Activated CD4-positive, alpha-beta T cell treated with anti-CD3 and anti-CD28 coated beads, Interleukin-2, amount 10 ng/mL, durations not matched to agents 7 days and 5 days (primary cell): ENCODE measurements at regions not wholly inside any gene's neighbourhood (a gene's known extent, or its start where the extent isn't known, plus 50 kb on each side); places are given as distances from the start of the nearest gene placed in this dataset.

Source experiments
- CTCF ChIA-PET: fragments of 350-600 bp; sonication (Branson Sonifier 250); formaldehyde crosslinking; loops from one replicate; lab custom pipeline; 2021; ENCODE audit warnings: antibody characterized with exemption; lab: Charles Lee
- POLR2A ChIA-PET: fragments of 350-600 bp; sonication (Branson Sonifier 250); formaldehyde crosslinking; loops from one replicate; lab custom pipeline; 2021; ENCODE audit warnings: antibody characterized with exemption; lab: Charles Lee
- DNase-seq: peaks from one replicate; pipeline ENCODE4 v3.0.0-alpha.2; 2020
- H3K27ac Mint-ChIP-seq: one replicate; pipeline ENCODE4 v1.8.0; 2021; ENCODE audit warnings: mild to moderate bottlenecking, moderate library complexity, mixed read lengths
- H3K27me3 Mint-ChIP-seq: one replicate; pipeline ENCODE4 v1.8.0; 2021; ENCODE audit warnings: mixed read lengths
- H3K36me3 Mint-ChIP-seq: one replicate; pipeline ENCODE4 v1.8.0; 2021; ENCODE audit warnings: low read depth, mixed read lengths
- H3K4me1 Mint-ChIP-seq: one replicate; pipeline ENCODE4 v1.8.0; 2021; ENCODE audit warnings: mixed read lengths
- H3K4me3 Mint-ChIP-seq: one replicate; pipeline ENCODE4 v1.8.0; 2021; ENCODE audit warnings: mild to moderate bottlenecking, moderate library complexity, mixed read lengths
- H3K9me3 Mint-ChIP-seq: one replicate; pipeline ENCODE4 v1.8.0; 2021; ENCODE audit warnings: mixed read lengths

DNA sequence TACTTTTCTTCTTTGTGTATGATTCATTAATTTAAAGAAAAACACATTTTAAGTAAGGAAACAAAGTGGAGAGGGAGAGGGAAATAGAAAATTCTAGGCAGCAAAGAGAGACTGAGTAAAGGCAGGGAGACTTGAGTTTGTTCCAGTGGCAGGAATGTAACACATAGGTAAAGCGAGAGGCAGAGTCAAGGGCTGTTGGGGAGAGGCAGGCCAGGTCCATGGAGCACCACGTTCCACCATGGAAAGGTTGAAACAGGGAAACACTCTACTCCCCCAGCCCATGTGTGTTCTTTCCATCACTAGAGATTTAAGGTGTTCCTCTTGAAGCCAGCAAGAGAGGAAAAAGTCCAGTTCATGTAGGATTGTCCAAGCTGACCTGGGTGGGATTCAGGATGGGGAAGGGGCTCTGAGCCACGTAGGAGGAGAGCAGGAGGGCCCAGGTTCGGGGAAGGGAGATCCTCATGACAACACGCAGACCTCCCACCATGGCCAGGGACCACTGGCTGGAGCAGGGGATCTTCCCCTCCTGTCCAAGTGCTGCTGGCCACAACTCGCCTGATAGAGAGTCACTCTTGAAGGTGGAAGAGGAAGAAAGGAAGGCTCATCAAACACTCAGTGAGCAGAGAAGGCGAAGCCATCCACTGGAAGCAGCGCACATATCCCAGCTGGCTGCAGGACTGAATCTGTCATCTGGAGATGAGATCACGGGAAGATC is 666.4 kb upstream of the MKI67 start:
- H3K36me3 Mint-ChIP-seq, result no peaks in the 10 kb centered on the region
- CTCF ChIA-PET, result no interaction called here
- DNase-seq, result no peak
- peaks cover 2% of the 10 kb centered on the region for H3K27me3 Mint-ChIP-seq
- H3K4me1 Mint-ChIP-seq, result no peaks in the 10 kb centered on the region
- H3K4me3 Mint-ChIP-seq, result no peak overlapping the region
- H3K9me3 Mint-ChIP-seq, result no peaks in the 10 kb centered on the region
- no peak overlapping the region for H3K27ac Mint-ChIP-seq
- POLR2A ChIA-PET, result no interaction called here

DNA sequence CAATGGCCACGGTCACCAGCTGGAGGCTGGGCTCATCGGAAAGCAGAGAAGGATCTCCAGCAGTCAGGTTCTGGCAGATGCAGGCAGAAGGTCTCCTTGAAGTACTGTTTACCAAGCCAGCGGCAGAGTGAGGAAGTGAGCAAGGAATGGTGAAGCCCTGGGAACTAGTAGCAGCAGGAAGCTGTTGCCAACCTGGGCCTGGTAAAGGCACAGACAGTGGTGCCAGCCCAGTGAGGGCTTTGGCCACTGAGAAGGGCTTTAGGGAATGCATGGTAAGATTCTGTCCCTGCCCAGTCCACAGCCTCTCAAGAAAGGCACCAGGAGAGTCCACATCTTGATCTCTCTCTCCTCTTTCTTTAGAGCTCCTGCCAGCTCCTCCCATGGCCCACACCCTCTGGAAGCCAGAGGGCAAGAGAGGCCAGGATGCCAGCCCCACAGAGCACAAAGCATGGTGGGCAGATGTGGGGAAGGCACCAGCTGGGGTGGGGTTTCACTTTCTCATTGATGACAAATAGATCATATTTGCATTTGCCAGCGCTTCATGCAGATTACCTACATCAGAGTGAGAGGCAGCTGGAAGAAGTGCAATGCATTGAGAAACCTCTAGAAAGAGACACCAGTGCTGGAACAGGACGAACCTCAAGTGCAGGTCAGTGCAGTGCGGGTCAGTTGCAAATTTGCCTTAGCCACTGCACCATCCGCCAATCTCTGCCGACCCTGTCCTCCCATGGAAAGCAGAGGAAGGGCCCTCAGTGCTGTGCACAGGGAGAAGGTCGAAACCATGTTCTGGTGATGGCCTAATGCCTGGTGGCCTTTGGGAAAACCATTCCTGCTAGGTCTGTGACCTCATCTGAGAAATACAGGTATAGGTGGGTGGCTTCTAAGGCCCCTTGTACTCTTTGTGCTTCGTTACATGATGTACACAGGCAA is 667.8 kb upstream of the MKI67 start:
- Mint-ChIP-seq H3K36me3 (no peaks in the 10 kb centered on the region), H3K4me1 (no peaks in the 10 kb centered on the region), H3K9me3 (no peaks in the 10 kb centered on the region), H3K4me3 (no peak overlapping the region), H3K27me3 (peaks cover 2% of the 10 kb centered on the region), H3K27ac (no peak overlapping the region)
- no peak for DNase-seq
- ChIA-PET CTCF (no interaction called here), POLR2A (no interaction called here)

DNA sequence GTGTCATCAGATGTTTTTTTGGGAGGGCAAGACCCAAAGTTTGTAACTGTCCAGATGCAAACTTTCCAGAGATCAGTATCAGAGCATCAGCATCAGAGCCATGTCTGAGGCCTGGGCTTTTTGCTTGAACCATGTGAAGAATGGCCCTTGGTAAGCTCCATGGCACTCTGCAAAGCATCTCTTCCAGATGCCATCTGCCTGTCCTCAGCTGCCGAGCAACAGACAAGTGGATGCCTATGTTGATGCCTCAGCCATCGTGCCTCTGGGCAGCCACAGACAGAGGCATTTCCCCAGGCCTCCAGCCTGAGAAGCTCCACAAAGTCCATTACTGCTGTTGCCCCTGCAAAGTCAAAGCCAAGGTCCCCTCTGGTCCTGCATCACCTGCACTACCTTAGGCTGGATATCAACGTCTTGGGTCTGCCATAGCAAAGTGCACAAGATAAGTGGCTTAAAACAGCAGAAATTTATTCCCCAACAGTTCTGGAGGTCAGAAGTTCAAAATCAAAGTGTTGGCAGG is 670.2 kb upstream of the MKI67 start:
- Mint-ChIP-seq H3K27ac (no peak overlapping the region), H3K27me3 (peaks cover 2% of the 10 kb centered on the region), H3K9me3 (no peaks in the 10 kb centered on the region), H3K36me3 (no peaks in the 10 kb centered on the region), H3K4me3 (no peak overlapping the region), H3K4me1 (no peaks in the 10 kb centered on the region)
- POLR2A ChIA-PET, result no interaction called here
- DNase-seq, result no peak
- CTCF ChIA-PET, result no interaction called here

DNA sequence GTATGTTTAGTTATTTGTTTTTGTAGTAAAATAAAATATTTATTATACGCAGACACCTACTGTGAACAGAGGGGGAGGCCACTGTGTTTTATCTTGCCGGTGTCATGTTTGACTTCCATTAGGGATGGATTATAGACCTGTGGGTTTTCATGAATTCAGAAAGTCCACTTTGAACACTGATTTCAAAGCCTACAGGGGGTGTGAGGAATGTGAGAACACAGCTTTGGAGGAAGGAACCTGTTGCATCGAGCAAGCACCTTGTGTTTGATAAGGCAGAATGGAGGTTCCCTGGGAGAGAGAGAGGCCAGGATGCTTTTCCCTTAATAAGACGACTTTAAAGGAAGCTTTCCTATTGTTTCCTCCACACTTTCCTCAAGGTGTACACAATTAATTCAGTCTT is 665.0 kb upstream of the MGMT start:
- CTCF ChIA-PET, result no interaction called here
- H3K4me3 Mint-ChIP-seq, result no peak overlapping the region
- no peaks in the 10 kb centered on the region for H3K27me3 Mint-ChIP-seq
- no peaks in the 10 kb centered on the region for H3K36me3 Mint-ChIP-seq
- POLR2A ChIA-PET, result no interaction called here
- DNase-seq, result no peak
- H3K27ac Mint-ChIP-seq, result no peak overlapping the region
- H3K4me1 Mint-ChIP-seq, result no peaks in the 10 kb centered on the region
- no peaks in the 10 kb centered on the region for H3K9me3 Mint-ChIP-seq

DNA sequence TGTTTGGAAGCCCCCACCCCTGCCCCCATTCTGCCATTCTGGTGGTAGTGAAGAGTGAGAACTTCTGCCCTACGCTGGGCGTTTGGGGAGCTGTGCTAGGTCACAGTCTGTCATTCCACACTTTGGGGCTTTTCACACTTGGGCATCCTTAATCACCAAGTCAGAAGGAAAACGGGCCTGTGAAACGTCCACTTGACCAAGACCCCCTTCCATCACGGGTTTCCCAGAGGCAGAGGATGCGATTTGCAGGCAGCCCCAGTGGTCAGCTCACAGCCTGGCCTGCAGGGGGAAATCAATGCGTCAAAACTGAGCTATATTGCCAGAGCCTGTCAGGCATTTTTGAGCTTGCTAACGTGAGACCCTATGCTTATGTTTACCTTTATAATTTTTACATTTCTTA is 663.3 kb upstream of the MGMT start:
- Mint-ChIP-seq H3K27me3 (no peaks in the 10 kb centered on the region), H3K9me3 (no peaks in the 10 kb centered on the region), H3K36me3 (no peaks in the 10 kb centered on the region), H3K4me1 (no peaks in the 10 kb centered on the region), H3K27ac (no peak overlapping the region), H3K4me3 (no peak overlapping the region)
- ChIA-PET POLR2A (no interaction called here), CTCF (no interaction called here)
- no peak for DNase-seq

- DNase-seq, result no peak
These were observed 662.6 kb upstream of the MGMT start for GRCh38 chr10:128804411-128804810.

GRCh38 chr10:128808921-128809440 is 658.1 kb upstream of the MGMT start:
- no peaks in the 10 kb centered on the region for H3K36me3 Mint-ChIP-seq
- POLR2A ChIA-PET, result no interaction called here
- H3K9me3 Mint-ChIP-seq, result no peaks in the 10 kb centered on the region
- no peak overlapping the region for H3K27ac Mint-ChIP-seq
- H3K27me3 Mint-ChIP-seq, result no peaks in the 10 kb centered on the region
- no peak overlapping the region for H3K4me3 Mint-ChIP-seq
- no peak for DNase-seq
- CTCF ChIA-PET, result no interaction called here
- no peaks in the 10 kb centered on the region for H3K4me1 Mint-ChIP-seq

More at GRCh38 chr10:128804411-128804810, 662.6 kb upstream of the MGMT start:
- H3K4me1 Mint-ChIP-seq, result no peaks in the 10 kb centered on the region
- no peak overlapping the region for H3K4me3 Mint-ChIP-seq
- ChIA-PET CTCF (no interaction called here), POLR2A (no interaction called here)
- no peaks in the 10 kb centered on the region for H3K9me3 Mint-ChIP-seq
- H3K27me3 Mint-ChIP-seq, result no peaks in the 10 kb centered on the region
- no peak overlapping the region for H3K27ac Mint-ChIP-seq
- no peaks in the 10 kb centered on the region for H3K36me3 Mint-ChIP-seq

DNA sequence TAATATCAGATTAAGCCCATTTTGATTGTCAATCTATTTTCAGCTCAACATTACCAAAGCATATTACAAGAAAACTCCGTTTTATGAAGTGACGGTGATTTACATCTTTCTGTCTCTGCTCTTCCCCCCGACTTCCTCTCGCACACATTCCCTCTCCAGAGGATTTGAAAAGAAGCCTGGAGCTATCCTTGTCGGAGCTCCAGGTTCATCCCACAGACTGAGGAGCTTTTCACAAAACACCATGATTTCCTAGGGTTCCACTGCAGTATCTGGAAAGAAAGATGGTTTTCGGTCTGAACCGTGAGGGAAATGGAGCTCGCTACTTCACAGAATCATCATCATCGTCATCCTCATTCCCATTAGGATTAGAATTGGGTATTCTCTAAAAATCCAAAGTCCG is 655.5 kb upstream of the MGMT start:
- Mint-ChIP-seq H3K27me3 (no peaks in the 10 kb centered on the region), H3K9me3 (no peaks in the 10 kb centered on the region), H3K36me3 (no peaks in the 10 kb centered on the region), H3K4me3 (no peak overlapping the region), H3K4me1 (no peaks in the 10 kb centered on the region), H3K27ac (no peak overlapping the region)
- POLR2A ChIA-PET, result no interaction called here
- DNase-seq, result no peak
- CTCF ChIA-PET, result interaction anchor here (0.6 kb wide), 1 partner anchor 82 kb away, joined by 3 read pairs; no protein-coding TSS in a partner anchor

GRCh38 chr10:128812000-128812399 is 655.0 kb upstream of the MGMT start:
- no peaks in the 10 kb centered on the region for H3K9me3 Mint-ChIP-seq
- no peaks in the 10 kb centered on the region for H3K4me1 Mint-ChIP-seq
- DNase-seq, result no peak
- H3K4me3 Mint-ChIP-seq, result no peak overlapping the region
- no peaks in the 10 kb centered on the region for H3K27me3 Mint-ChIP-seq
- no peaks in the 10 kb centered on the region for H3K36me3 Mint-ChIP-seq
- ChIA-PET CTCF (interaction anchor here (0.6 kb wide), 1 partner anchor 82 kb away, joined by 3 read pairs; no protein-coding TSS in a partner anchor), POLR2A (no interaction called here)
- H3K27ac Mint-ChIP-seq, result no peak overlapping the region

GRCh38 chr10:128813574-128813973 is 653.5 kb upstream of the MGMT start:
- ChIA-PET POLR2A (no interaction called here), CTCF (no interaction called here)
- no peak overlapping the region for H3K4me3 Mint-ChIP-seq

GRCh38 chr10:128814024-128814423 is 653.0 kb upstream of the MGMT start:
- no peaks in the 10 kb centered on the region for H3K9me3 Mint-ChIP-seq
- no peaks in the 10 kb centered on the region for H3K27me3 Mint-ChIP-seq
- ChIA-PET CTCF (no interaction called here), POLR2A (no interaction called here)
- no peaks in the 10 kb centered on the region for H3K36me3 Mint-ChIP-seq
- H3K27ac Mint-ChIP-seq, result no peak overlapping the region
- DNase-seq, result no peak
- H3K4me1 Mint-ChIP-seq, result no peaks in the 10 kb centered on the region
- no peak overlapping the region for H3K4me3 Mint-ChIP-seq

More at GRCh38 chr10:128813574-128813973, 653.5 kb upstream of the MGMT start:
- no peak overlapping the region for H3K27ac Mint-ChIP-seq
- no peaks in the 10 kb centered on the region for H3K36me3 Mint-ChIP-seq
- H3K27me3 Mint-ChIP-seq, result no peaks in the 10 kb centered on the region
- DNase-seq, result no peak
- no peaks in the 10 kb centered on the region for H3K4me1 Mint-ChIP-seq
- no peaks in the 10 kb centered on the region for H3K9me3 Mint-ChIP-seq

- Mint-ChIP-seq H3K27me3 (no peaks in the 10 kb centered on the region), H3K36me3 (no peaks in the 10 kb centered on the region), H3K4me1 (no peaks in the 10 kb centered on the region), H3K9me3 (no peaks in the 10 kb centered on the region), H3K27ac (no peak overlapping the region), H3K4me3 (no peak overlapping the region)
- CTCF ChIA-PET, result no interaction called here
- DNase-seq, result no peak
- POLR2A ChIA-PET, result no interaction called here
These were observed 652.3 kb upstream of the MGMT start for GRCh38 chr10:128814782-128815181.

DNA sequence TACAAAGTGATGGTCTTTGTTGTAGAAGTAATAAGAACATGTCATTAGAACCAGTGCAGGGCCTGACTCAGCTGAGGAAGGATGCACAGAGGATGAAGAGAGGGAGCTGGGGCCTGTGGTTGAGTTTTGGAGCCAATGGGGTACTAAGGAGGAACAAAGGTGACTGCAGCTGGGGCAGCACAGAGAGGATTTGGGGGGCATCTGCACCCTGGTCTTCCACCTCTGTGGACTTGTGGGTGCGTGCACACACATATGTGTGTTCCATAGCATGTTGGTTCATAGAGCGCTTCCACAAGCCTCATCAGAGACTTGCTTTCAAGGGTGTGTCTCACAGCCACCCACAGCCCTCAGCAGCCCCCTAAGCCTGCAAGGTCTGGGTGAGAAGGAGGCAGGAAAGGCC is 650.3 kb upstream of the MGMT start:
- Mint-ChIP-seq H3K27me3 (no peaks in the 10 kb centered on the region), H3K4me3 (no peak overlapping the region), H3K27ac (no peak overlapping the region), H3K36me3 (no peaks in the 10 kb centered on the region), H3K9me3 (no peaks in the 10 kb centered on the region), H3K4me1 (no peaks in the 10 kb centered on the region)
- DNase-seq, result no peak
- POLR2A ChIA-PET, result no interaction called here
- CTCF ChIA-PET, result no interaction called here
